ENCODE measurements at regions not wholly inside any gene's neighbourhood (a gene's known extent, or its start where the extent isn't known, plus 50 kb on each side); places are given as distances from the start of the nearest gene placed in this dataset.

DNA sequence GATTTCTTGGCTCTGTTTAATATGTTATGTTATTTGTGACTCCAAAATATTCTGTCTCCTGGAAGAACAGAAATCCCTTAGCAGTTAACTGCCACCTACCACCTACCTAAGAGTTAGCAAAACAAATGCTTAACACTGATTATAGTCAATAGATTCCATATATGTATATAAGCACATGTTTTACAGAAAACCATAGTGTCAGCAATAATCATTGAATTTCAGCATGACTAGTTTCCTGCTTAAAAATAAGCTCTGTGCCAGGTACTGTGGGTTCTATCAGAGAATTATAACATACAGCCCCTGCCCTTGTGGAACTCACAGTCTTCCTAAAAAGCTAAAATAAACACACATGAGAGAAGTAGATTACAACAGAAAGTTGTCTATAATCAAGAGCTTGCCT, 561.9 kb upstream of the CAMK1G start:
- no peak for TF ChIP-seq SPI1 (IDR thresholded peaks at IDR 0.05; ENCODE audit: low read depth, low read length)
- no peak for TF ChIP-seq POLR2A (IDR thresholded peaks at IDR 0.05; ENCODE audit: low read depth, low read length)
- no peak for TF ChIP-seq PAX5 (IDR thresholded peaks at IDR 0.05; ENCODE audit: insufficient read depth, low read length, severe bottlenecking)
- no peak for TF ChIP-seq POLR2AphosphoS5 (IDR thresholded peaks at IDR 0.05; ENCODE audit: low read depth, low read length)
- TF ChIP-seq TAF1 (IDR thresholded peaks at IDR 0.05; ENCODE audit: low read depth, low read length): no peak
- TF ChIP-seq POU2F2 (IDR thresholded peaks at IDR 0.05; ENCODE audit: low read depth, low read length): no peak
- FAIRE-seq (no peak), DNase-seq (ENCODE audit: insufficient read length, low spot score) (no peak)

GRCh38 chr1:209023790-209024189, 559.7 kb upstream of the CAMK1G start:
- no peak for TF ChIP-seq POU2F2 (IDR thresholded peaks at IDR 0.05; ENCODE audit: low read depth, low read length)
- no peak for TF ChIP-seq POLR2A (IDR thresholded peaks at IDR 0.05; ENCODE audit: low read depth, low read length)
- TF ChIP-seq POLR2AphosphoS5 (IDR thresholded peaks at IDR 0.05; ENCODE audit: low read depth, low read length): no peak
- no peak for TF ChIP-seq TAF1 (IDR thresholded peaks at IDR 0.05; ENCODE audit: low read depth, low read length)
- TF ChIP-seq PAX5 (IDR thresholded peaks at IDR 0.05; ENCODE audit: insufficient read depth, low read length, severe bottlenecking): no peak
- TF ChIP-seq SPI1 (IDR thresholded peaks at IDR 0.05; ENCODE audit: low read depth, low read length): no peak
- FAIRE-seq: no peak
- no peak for DNase-seq (ENCODE audit: insufficient read length, low spot score)

GRCh38 chr1:209029737-209030136, 553.8 kb upstream of the CAMK1G start:
- DNase-seq (ENCODE audit: insufficient read length, low spot score) (no peak), FAIRE-seq (no peak)
- no peak for TF ChIP-seq POU2F2 (IDR thresholded peaks at IDR 0.05; ENCODE audit: low read depth, low read length)
- TF ChIP-seq PAX5 (IDR thresholded peaks at IDR 0.05; ENCODE audit: insufficient read depth, low read length, severe bottlenecking): no peak
- TF ChIP-seq POLR2AphosphoS5 (IDR thresholded peaks at IDR 0.05; ENCODE audit: low read depth, low read length): no peak
- TF ChIP-seq POLR2A (IDR thresholded peaks at IDR 0.05; ENCODE audit: low read depth, low read length): no peak
- no peak for TF ChIP-seq TAF1 (IDR thresholded peaks at IDR 0.05; ENCODE audit: low read depth, low read length)
- no peak for TF ChIP-seq SPI1 (IDR thresholded peaks at IDR 0.05; ENCODE audit: low read depth, low read length)

- DNase-seq (ENCODE audit: insufficient read length, low spot score): no peak
- no peak for FAIRE-seq
- no peak for TF ChIP-seq SPI1 (IDR thresholded peaks at IDR 0.05; ENCODE audit: low read depth, low read length)
- TF ChIP-seq PAX5 (IDR thresholded peaks at IDR 0.05; ENCODE audit: insufficient read depth, low read length, severe bottlenecking): no peak
- TF ChIP-seq POU2F2 (IDR thresholded peaks at IDR 0.05; ENCODE audit: low read depth, low read length): no peak
- TF ChIP-seq POLR2AphosphoS5 (IDR thresholded peaks at IDR 0.05; ENCODE audit: low read depth, low read length): no peak
- TF ChIP-seq TAF1 (IDR thresholded peaks at IDR 0.05; ENCODE audit: low read depth, low read length): no peak
- TF ChIP-seq POLR2A (IDR thresholded peaks at IDR 0.05; ENCODE audit: low read depth, low read length): no peak
These were observed 552.9 kb upstream of the CAMK1G start for GRCh38 chr1:209030454-209031167.

DNA sequence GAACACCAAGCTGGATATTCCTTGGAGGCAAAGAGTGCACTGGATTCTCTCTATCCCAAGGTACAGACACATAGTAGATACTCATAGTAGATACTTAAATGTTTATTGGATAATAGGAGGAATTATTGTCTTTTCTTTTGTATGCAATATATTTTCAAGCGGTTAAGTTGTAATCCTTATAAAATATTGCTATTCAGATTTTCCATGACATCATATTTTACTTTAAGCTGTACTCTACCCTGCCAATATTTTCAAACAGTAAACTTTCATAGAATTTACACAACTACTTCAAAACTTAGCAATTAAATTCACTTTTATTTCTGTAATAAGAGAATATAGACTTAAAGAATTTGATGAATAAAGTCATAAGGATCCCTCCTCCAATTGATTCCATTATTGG, 546.5 kb upstream of the CAMK1G start:
- DNase-seq (ENCODE audit: insufficient read length, low spot score) (no peak), FAIRE-seq (no peak)
- TF ChIP-seq SPI1 (IDR thresholded peaks at IDR 0.05; ENCODE audit: low read depth, low read length) (no peak), POU2F2 (IDR thresholded peaks at IDR 0.05; ENCODE audit: low read depth, low read length) (no peak), POLR2A (IDR thresholded peaks at IDR 0.05; ENCODE audit: low read depth, low read length) (no peak), TAF1 (IDR thresholded peaks at IDR 0.05; ENCODE audit: low read depth, low read length) (no peak), PAX5 (IDR thresholded peaks at IDR 0.05; ENCODE audit: insufficient read depth, low read length, severe bottlenecking) (no peak), POLR2AphosphoS5 (IDR thresholded peaks at IDR 0.05; ENCODE audit: low read depth, low read length) (no peak)

GRCh38 chr1:209038316-209038715, 545.2 kb upstream of the CAMK1G start:
- no peak for FAIRE-seq
- TF ChIP-seq SPI1 (IDR thresholded peaks at IDR 0.05; ENCODE audit: low read depth, low read length) (no peak), TAF1 (IDR thresholded peaks at IDR 0.05; ENCODE audit: low read depth, low read length) (no peak), POU2F2 (IDR thresholded peaks at IDR 0.05; ENCODE audit: low read depth, low read length) (no peak), POLR2A (IDR thresholded peaks at IDR 0.05; ENCODE audit: low read depth, low read length) (no peak), PAX5 (IDR thresholded peaks at IDR 0.05; ENCODE audit: insufficient read depth, low read length, severe bottlenecking) (no peak), POLR2AphosphoS5 (IDR thresholded peaks at IDR 0.05; ENCODE audit: low read depth, low read length) (no peak)
- no peak for DNase-seq (ENCODE audit: insufficient read length, low spot score)

- no peak for TF ChIP-seq POLR2A (IDR thresholded peaks at IDR 0.05; ENCODE audit: low read depth, low read length)
- TF ChIP-seq TAF1 (IDR thresholded peaks at IDR 0.05; ENCODE audit: low read depth, low read length): no peak
- no peak for TF ChIP-seq SPI1 (IDR thresholded peaks at IDR 0.05; ENCODE audit: low read depth, low read length)
- no peak for TF ChIP-seq POLR2AphosphoS5 (IDR thresholded peaks at IDR 0.05; ENCODE audit: low read depth, low read length)
- no peak for TF ChIP-seq POU2F2 (IDR thresholded peaks at IDR 0.05; ENCODE audit: low read depth, low read length)
- TF ChIP-seq PAX5 (IDR thresholded peaks at IDR 0.05; ENCODE audit: insufficient read depth, low read length, severe bottlenecking): no peak
- no peak for DNase-seq (ENCODE audit: insufficient read length, low spot score)
- FAIRE-seq: peak; percentile 45
These were observed 544.8 kb upstream of the CAMK1G start for GRCh38 chr1:209038735-209039134.

DNA sequence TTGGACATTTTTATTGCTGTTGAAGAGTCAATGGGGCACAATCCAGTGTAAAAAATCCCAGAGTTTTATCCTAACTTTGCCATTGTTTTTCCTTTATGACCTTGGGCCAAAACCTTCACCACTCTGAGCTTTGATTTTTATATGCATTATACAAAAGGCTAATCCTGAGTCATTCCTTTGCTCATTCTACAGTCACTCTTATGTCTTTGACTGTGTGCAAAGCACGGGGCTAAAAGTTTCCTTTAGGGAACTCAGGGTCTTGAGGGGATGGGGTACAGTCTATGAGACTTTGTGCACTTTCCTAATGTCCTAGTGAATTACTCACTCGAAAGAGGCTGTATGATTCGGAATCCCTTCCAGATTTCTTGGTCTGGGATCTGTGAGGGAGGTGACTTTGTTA, 543.2 kb upstream of the CAMK1G start:
- no peak for FAIRE-seq
- DNase-seq (ENCODE audit: insufficient read length, low spot score): no peak
- no peak for TF ChIP-seq POLR2AphosphoS5 (IDR thresholded peaks at IDR 0.05; ENCODE audit: low read depth, low read length)
- no peak for TF ChIP-seq POLR2A (IDR thresholded peaks at IDR 0.05; ENCODE audit: low read depth, low read length)
- TF ChIP-seq TAF1 (IDR thresholded peaks at IDR 0.05; ENCODE audit: low read depth, low read length): no peak
- TF ChIP-seq PAX5 (IDR thresholded peaks at IDR 0.05; ENCODE audit: insufficient read depth, low read length, severe bottlenecking): no peak
- TF ChIP-seq POU2F2 (IDR thresholded peaks at IDR 0.05; ENCODE audit: low read depth, low read length): no peak
- TF ChIP-seq SPI1 (IDR thresholded peaks at IDR 0.05; ENCODE audit: low read depth, low read length): no peak

- DNase-seq (ENCODE audit: insufficient read length, low spot score) (no peak), FAIRE-seq (no peak)
- no peak for TF ChIP-seq POLR2A (IDR thresholded peaks at IDR 0.05; ENCODE audit: low read depth, low read length)
- no peak for TF ChIP-seq POU2F2 (IDR thresholded peaks at IDR 0.05; ENCODE audit: low read depth, low read length)
- TF ChIP-seq TAF1 (IDR thresholded peaks at IDR 0.05; ENCODE audit: low read depth, low read length): no peak
- TF ChIP-seq PAX5 (IDR thresholded peaks at IDR 0.05; ENCODE audit: insufficient read depth, low read length, severe bottlenecking): no peak
- no peak for TF ChIP-seq POLR2AphosphoS5 (IDR thresholded peaks at IDR 0.05; ENCODE audit: low read depth, low read length)
- no peak for TF ChIP-seq SPI1 (IDR thresholded peaks at IDR 0.05; ENCODE audit: low read depth, low read length)
These were observed 541.6 kb upstream of the CAMK1G start for GRCh38 chr1:209041927-209042326.

All from GM12891 (cell line).